Endothelial cell of umbilical vein (primary cell): ENCODE measurements at regions not wholly inside any gene's neighbourhood (a gene's known extent, or its start where the extent isn't known, plus 50 kb on each side); places are given as distances from the start of the nearest gene placed in this dataset.

ENCODE experiments used
- BruUV-seq: library from RNA; stranded (reverse); fragments of 400-500 nt; replicated peaks from 2 replicates; lab custom pipeline; 2021; lab: Mats Ljungman, UMichigan
- CTCF ChIA-PET: fragments of 300-600, 350-600 bp; sonication (Branson Sonifier 250); formaldehyde crosslinking; loops from one replicate; lab custom pipeline; 2021; ENCODE audit warnings: antibody characterized with exemption, inconsistent platforms; lab: Charles Lee
- POLR2A ChIA-PET: fragments of 300-600, 350-600 bp; sonication (Branson Sonifier 250); formaldehyde crosslinking; loops from one replicate; lab custom pipeline; 2021; ENCODE audit warnings: antibody characterized with exemption, inconsistent platforms; lab: Charles Lee
- DNase-seq: peaks from one replicate; pipeline ENCODE4 v3.0.0-alpha.2; 2011; ENCODE audit warnings: low read depth, low spot score
- FAIRE-seq: peaks from 2 replicates; lab custom pipeline; 2011; peaks lifted over from hg19 to GRCh38; lab: Jason Lieb, UNC
- H2AFZ ChIP-seq: 2 replicates; pipeline ENCODE4 v1.6.0; 2012; ENCODE audit warnings: low read depth, low read length, control low read depth, inconsistent platforms
- H3K27ac ChIP-seq: 2 replicates; pipeline ENCODE4 v1.5.1; 2011; ENCODE audit warnings: low read depth, mild to moderate bottlenecking, control low read depth, low read length, moderate library complexity; ENCODE audit not compliant: insufficient read depth
- H3K27me3 ChIP-seq, 2 experiments: 2 replicates each; pipeline versions ENCODE4 v1.6.0 to v1.6.1; 2011; ENCODE audit warnings: low read length in 2 of 2, mixed read lengths in 1 of 2; ENCODE audit not compliant: control insufficient read depth in 2 of 2, insufficient read depth in 2 of 2
- H3K36me3 ChIP-seq, 2 experiments: 2 replicates in 1 of 2; 3 replicates in 1 of 2; pipeline ENCODE4 v1.5.1; 2011; ENCODE audit warnings: low read length in 2 of 2, mild to moderate bottlenecking in 1 of 2, moderate library complexity in 1 of 2; ENCODE audit not compliant: control insufficient read depth in 2 of 2, insufficient read depth in 2 of 2; ENCODE audit errors: extremely low read depth in 1 of 2
- H3K4me1 ChIP-seq: 3 replicates; pipeline ENCODE4 v1.5.1; 2011; ENCODE audit warnings: mild to moderate bottlenecking, low read length; ENCODE audit not compliant: control insufficient read depth, insufficient read depth; ENCODE audit errors: extremely low read depth
- H3K4me2 ChIP-seq: 2 replicates; pipeline ENCODE4 v1.6.1; 2011; ENCODE audit warnings: low read length, control low read depth, mixed read lengths; ENCODE audit not compliant: insufficient read depth
- H3K4me3 ChIP-seq, 3 experiments: fragments of 200-600 bp in 1 of 3; sonication (generic), shearing (Covaris generic) in 1 of 3; replicated peaks in 1 of 3; 2 replicates each; pipeline ENCODE4 v1.5.1; 2011 to 2016; ENCODE audit warnings: control low read depth in 3 of 3, low read length in 3 of 3, mild to moderate bottlenecking in 2 of 3, inconsistent platforms in 1 of 3, low read depth in 1 of 3, moderate library complexity in 1 of 3; ENCODE audit not compliant: insufficient read depth in 1 of 3
- H3K79me2 ChIP-seq: 2 replicates; pipeline ENCODE4 v1.6.0; 2012; ENCODE audit warnings: low read length, inconsistent platforms; ENCODE audit not compliant: control insufficient read depth, insufficient read depth
- H3K9ac ChIP-seq: replicated peaks from 2 replicates; pipeline ENCODE3; 2011; ENCODE audit warnings: low read length, control low read depth; ENCODE audit not compliant: insufficient read depth; ENCODE audit errors: extremely low read depth
- H3K9me1 ChIP-seq: replicated peaks from 3 replicates; pipeline ENCODE4 v1.6.0; 2011; ENCODE audit warnings: mild to moderate bottlenecking, low read length; ENCODE audit not compliant: control insufficient read depth, insufficient read depth; ENCODE audit errors: extremely low read depth
- H3K9me3 ChIP-seq: replicated peaks from 2 replicates; pipeline ENCODE4 v1.5.1; 2012; ENCODE audit warnings: low read length, inconsistent platforms; ENCODE audit not compliant: control insufficient read depth, insufficient read depth
- H4K20me1 ChIP-seq: replicated peaks from 2 replicates; pipeline ENCODE3; 2011; ENCODE audit warnings: mild to moderate bottlenecking, low read length; ENCODE audit not compliant: control insufficient read depth, insufficient read depth; ENCODE audit errors: extremely low read depth
- EZH2 ChIP-seq: IDR thresholded peaks from 2 replicates; pipeline ENCODE4 v1.6.1; 2012; ENCODE audit warnings: borderline replicate concordance, low read depth, mild to moderate bottlenecking, moderate library complexity, low read length, inconsistent platforms; ENCODE audit not compliant: severe bottlenecking
- GATA2 ChIP-seq: IDR thresholded peaks from 2 replicates; pipeline ENCODE4 v1.7.0; 2011; ENCODE audit warnings: low read depth, mild to moderate bottlenecking, moderate library complexity, mixed read lengths, low read length; ENCODE audit not compliant: insufficient read length, insufficient read depth
- JUN ChIP-seq: IDR thresholded peaks from 2 replicates; pipeline ENCODE4 v1.6.1; 2011; ENCODE audit warnings: borderline replicate concordance, low read depth; ENCODE audit not compliant: insufficient read length, insufficient read depth
- MYC ChIP-seq: IDR thresholded peaks from one replicate; pipeline ENCODE4 v1.6.1; 2011; ENCODE audit warnings: mild to moderate bottlenecking, low read depth, low read length
- POLR2A ChIP-seq: IDR thresholded peaks from 2 replicates; pipeline ENCODE4 v1.6.1; 2012; ENCODE audit warnings: low read depth, mild to moderate bottlenecking, control low read depth, low read length
- POLR2AphosphoS5 ChIP-seq: IDR thresholded peaks from 2 replicates; pipeline ENCODE4 v1.6.1; 2012; ENCODE audit warnings: low read depth, mild to moderate bottlenecking, control low read depth, low read length, moderate library complexity; ENCODE audit not compliant: insufficient read depth
- dilution Hi-C: fragments of 300-500 bp; cut with MboI; formaldehyde crosslinking; loops from one replicate; pipeline ENCODE4 v1.15.0; 2019; ENCODE audit warnings: low sequenced_read_pairs; ENCODE audit not compliant: extremely low pct_ligation_motif_present
- intact Hi-C: fragments of 100-400 bp; cut with micrococcal nuclease; formaldehyde crosslinking; loops from one replicate; pipeline ENCODE4 v1.10.0; 2022
- TF ChIP-seq, protein P1 (sequence below), 2 donors: IDR thresholded peaks; 1 replicate in 1 of 2; 2 replicates in 1 of 2; pipeline ENCODE4 v1.5.1; 2011; ENCODE audit warnings: low read length in 2 of 2, mild to moderate bottlenecking in 2 of 2, moderate library complexity in 2 of 2, control low read depth in 1 of 2, inconsistent platforms in 1 of 2, low read depth in 1 of 2; ENCODE audit not compliant: insufficient read depth in 1 of 2; ENCODE audit errors: extremely low read depth in 1 of 2
- TF ChIP-seq, protein P2 (sequence below): IDR thresholded peaks from 2 replicates; pipeline ENCODE4 v1.6.1; 2011; ENCODE audit not compliant: insufficient read depth, insufficient read length

DNA sequence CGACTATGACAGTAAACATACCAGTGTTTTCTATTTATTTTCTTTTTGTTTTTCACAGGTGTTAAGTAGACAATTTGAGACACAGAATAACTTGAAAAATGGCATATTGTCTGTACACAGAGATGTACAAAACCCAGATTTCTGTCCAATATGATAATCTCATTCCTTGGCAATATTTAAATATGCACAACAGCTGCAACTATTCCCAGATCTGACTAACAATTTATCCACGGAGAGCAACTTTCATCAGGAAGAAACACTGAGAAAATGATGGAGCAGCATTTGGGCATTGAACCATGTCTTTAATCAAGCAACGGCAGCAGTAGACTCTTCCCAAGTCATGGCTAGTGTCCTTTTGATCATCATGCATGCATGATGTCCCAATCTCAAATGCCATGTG lies 452.6 kb downstream of the ZPLD1 start:
- H3K79me2 ChIP-seq, result no peaks in the 10 kb centered on the region
- no peaks in the 10 kb centered on the region for H4K20me1 ChIP-seq
- TF ChIP-seq, protein P1, sequence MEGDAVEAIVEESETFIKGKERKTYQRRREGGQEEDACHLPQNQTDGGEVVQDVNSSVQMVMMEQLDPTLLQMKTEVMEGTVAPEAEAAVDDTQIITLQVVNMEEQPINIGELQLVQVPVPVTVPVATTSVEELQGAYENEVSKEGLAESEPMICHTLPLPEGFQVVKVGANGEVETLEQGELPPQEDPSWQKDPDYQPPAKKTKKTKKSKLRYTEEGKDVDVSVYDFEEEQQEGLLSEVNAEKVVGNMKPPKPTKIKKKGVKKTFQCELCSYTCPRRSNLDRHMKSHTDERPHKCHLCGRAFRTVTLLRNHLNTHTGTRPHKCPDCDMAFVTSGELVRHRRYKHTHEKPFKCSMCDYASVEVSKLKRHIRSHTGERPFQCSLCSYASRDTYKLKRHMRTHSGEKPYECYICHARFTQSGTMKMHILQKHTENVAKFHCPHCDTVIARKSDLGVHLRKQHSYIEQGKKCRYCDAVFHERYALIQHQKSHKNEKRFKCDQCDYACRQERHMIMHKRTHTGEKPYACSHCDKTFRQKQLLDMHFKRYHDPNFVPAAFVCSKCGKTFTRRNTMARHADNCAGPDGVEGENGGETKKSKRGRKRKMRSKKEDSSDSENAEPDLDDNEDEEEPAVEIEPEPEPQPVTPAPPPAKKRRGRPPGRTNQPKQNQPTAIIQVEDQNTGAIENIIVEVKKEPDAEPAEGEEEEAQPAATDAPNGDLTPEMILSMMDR (IDR thresholded peaks at IDR 0.05; ENCODE audit: extremely low read depth in 1 of 2, insufficient read depth in 1 of 2, low read depth in 1 of 2, low read length in 2 of 2), result no peak
- TF ChIP-seq EZH2, result no peak
- TF ChIP-seq MYC, result no peak
- no peak for TF ChIP-seq POLR2AphosphoS5
- TF ChIP-seq POLR2A, result no peak
- no peak for TF ChIP-seq GATA2
- no peak for TF ChIP-seq JUN
- TF ChIP-seq, protein P2, sequence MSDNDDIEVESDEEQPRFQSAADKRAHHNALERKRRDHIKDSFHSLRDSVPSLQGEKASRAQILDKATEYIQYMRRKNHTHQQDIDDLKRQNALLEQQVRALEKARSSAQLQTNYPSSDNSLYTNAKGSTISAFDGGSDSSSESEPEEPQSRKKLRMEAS, result no peak
- no peaks in the 10 kb centered on the region for H3K9me1 ChIP-seq
- BruUV-seq, result no TSS peak
- DNase-seq (no peak), FAIRE-seq (no peak)
- no peaks in the 10 kb centered on the region for H3K4me1 ChIP-seq
- no peak overlapping the region for H3K27ac ChIP-seq
- H2AFZ ChIP-seq, result no peak overlapping the region
- H3K36me3 ChIP-seq, result no peaks in the 10 kb centered on the region
- no peak overlapping the region for H3K4me2 ChIP-seq
- H3K9me3 ChIP-seq, result no peaks in the 10 kb centered on the region
- ChIA-PET CTCF (no interaction called here), POLR2A (no interaction called here)
- no peak overlapping the region for H3K4me3 ChIP-seq
- intact Hi-C loops (no loop called here), dilution Hi-C loops (no loop called here)
- no peak overlapping the region for H3K9ac ChIP-seq
- no peaks in the 10 kb centered on the region for H3K27me3 ChIP-seq
